ENCODE measurements at regions not wholly inside any gene's neighbourhood (a gene's known extent, or its start where the extent isn't known, plus 50 kb on each side); places are given as distances from the start of the nearest gene placed in this dataset.
"Not testable (repeated sequence)": the region's sequence is repeated elsewhere in the genome, so short reads cannot be mapped to it uniquely, and the experiment has no call there.

DNA sequence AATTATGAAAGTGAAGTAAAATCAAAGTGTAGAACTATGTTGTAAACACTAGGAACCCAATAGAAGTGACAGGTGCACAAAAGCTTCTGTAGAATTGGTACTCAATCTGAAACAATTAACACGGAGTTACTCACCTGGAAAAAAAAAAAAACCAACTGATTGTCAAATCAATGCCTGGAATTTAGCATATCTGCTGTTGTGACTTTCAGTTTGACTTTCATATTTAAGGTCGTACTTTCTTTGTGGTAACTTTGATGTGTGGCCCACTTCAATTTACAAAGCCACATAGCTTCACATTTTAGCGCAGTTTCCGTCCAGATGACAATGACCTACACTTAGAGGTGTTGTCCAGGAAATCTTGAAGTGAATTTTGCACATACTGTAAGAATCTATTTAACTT, 1124.9 kb downstream of the STIM2 start:
- DNase-seq, result no peak

DNA sequence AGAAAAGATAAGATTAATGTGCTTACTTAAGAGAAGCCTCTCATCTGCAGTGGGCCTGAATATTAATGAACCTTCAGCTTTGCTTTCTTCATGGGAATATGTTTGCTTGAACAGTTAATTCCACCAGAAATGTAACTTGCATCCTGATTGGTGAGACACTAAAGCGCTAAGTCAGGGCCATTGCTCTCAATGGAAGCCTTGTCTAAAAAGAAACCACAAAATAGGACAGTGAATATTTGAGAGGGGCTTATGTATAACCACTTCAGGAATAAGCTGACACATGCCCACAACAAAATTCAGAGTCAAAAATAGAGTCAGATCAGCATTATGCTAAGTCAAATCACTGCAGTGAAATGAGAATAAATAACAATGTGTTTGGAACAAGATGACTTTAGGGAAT, 1125.8 kb downstream of the STIM2 start:
- no peak for DNase-seq

DNA sequence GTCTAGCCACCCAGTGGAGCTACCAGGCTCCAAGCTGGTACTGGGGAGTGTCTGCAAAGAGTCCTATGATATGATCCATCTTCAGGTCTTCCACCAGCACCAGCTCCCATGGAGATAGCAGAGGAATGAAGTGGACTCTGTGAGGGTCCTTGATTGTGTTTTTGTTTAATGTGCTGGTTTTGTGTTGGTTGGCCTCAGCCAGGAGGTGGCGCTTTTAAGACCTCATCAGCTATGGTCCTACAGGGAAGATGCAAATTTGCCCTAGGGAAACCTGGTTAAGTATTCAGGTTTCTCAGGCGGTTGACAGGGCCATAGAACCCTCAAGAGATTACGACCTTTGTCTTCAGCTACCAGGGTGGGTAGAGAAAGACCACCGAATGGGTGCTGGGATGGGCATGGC, 1141.1 kb downstream of the STIM2 start:
- no peak for DNase-seq

GRCh38 chr4:28004520-28004919, 1143.9 kb downstream of the STIM2 start:
- peak; percentile 16 for DNase-seq

- DNase-seq, result no peak
Observed at GRCh38 chr4:28006021-28006420, 1145.4 kb downstream of the STIM2 start.

GRCh38 chr4:28007693-28008092, 1147.1 kb downstream of the STIM2 start:
- DNase-seq, result no peak

GRCh38 chr4:28009541-28009940, 1148.9 kb downstream of the STIM2 start:
- peak; percentile 12 for DNase-seq

DNA sequence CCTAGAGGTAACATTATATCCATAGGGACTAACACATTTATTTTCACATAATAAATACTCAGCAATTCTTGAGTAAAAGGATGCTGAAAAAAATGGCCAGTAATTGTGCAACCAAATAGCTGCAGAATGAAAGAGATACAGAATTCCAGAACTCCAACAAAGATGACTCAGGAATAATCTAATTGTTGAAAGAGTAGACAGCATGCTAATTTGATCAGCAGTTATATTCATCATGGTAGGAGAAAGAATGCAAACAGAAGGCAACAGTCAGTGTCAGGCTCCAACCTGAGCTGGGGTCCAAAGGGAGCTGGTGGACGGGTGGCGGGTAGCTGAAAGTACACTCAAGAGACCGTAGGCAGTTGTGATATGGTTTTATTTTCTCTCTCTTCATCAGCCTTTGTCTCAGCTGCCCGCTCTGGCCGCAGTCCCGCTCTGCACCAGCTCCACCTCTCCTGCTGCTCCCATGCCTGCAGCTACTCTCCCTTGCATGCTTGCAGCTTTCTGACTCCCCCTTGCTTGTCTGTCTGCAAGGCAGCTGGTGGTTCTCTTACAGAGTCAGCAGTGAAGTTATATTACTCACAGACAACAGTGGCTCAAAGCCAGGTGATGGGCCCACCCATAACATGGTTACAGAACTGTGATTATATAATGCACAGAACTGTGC, 1150.1 kb downstream of the STIM2 start:
- peak; percentile 62 for DNase-seq

DNA sequence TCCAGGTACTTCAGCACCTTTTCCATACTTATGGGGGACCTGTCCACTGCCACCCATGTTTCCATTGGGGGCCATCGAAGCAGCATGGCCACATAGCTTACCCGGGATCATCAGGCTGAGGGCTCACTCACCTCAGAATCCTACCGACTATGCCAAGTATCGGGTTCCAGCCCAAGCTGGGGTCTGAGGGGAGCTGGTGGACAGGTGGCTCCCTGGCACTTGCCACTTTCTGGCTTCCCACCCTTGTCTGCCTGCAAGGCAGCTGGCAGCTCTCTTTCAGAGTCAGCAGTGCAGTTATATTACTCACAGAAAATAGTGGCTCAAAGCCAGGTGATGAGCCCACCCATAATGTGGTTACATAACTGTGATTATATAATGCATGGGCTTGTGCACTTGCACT, 1153.8 kb downstream of the STIM2 start:
- peak; percentile 3 for DNase-seq

DNA sequence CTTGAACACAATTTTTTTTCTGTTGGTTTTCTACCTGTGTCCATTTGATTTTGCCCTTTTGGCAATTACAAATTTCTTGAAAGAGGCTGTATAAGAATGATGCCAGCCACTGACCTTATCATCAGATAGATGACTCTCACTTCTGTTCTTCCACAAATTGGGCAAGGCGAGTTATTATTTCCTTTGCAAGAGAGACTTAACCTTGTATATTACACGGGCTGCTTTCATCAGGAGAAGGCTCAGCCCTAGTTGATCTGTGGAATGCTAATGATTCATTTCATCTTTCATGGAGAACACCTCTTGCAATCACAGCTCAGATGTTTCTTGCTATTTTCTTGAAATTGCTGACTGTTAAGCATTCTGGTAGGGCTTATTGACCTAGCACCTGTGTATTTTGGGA, 1155.4 kb downstream of the STIM2 start:
- no peak for DNase-seq

DNA sequence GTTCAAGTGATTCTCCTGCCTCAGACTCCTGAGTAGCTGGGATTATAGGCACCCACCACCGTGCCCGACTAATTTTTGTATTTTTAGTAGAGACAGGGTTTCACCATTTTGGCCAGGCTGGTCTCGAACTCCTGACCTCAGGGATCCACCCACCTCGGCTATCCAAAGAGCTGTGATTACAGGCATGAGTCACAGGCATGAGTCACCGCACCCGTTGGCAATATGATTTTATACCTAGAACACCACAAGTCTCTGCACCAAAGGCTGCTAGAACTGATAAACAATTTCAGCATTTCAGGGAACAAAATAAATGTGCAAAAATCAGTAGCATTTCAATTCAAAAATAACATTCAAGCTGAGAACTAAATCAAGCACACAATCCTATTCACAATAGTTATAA, 1177.6 kb downstream of the STIM2 start:
- peak; percentile 21 for DNase-seq

DNA sequence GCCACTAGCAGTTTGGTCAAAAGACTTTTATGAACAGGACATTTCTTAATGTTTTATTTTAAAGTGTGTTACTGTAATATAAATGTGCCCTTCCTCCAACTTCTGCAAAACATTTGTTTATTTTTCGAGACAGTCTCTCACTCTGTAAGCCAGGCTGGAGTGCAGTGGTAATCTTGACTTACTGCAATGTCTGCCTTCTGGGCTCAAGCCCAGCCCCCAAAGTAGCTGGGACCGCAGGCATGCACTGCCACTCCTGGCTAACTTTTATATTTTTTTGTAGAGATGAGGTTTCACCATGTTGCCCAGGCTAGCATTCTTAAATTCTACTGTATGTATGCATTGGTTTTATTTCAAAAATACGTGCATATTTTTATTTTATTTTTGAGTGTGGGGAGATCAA, 1201.9 kb downstream of the STIM2 start:
- no peak for DNase-seq

DNA sequence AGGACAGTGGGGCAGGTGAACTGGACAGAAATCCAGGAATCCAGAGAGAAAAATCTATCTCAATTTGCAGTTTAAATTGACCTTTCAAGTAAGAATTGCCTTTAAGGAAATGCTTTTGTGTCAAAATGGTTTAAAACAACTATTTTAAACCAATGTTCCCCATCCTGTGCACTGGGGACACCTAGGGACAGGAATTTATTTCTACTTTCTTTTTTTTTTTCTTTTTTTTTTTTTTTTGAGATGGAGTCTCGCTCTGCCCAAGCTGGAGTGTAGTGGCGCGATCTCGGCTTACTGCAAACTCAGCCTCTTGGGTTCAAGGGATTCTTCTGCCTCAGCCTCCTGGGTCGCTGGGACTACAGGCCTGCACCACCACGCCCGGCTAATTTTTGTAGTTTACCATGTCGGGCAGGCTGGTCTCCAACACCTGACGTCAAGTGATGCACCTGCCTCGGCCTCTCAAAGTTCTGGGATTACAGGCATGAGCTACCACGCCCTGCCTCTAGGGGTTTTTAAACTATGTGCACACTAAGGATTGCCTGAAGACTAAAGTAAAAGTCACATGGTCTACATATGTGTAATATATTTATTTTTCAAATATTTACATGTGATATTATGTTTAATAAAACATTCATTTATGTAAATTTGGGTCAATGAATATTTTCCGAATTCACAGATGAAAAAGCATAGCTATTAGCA, 1213.4 kb downstream of the STIM2 start:
- no peak for DNase-seq

GRCh38 chr4:28075401-28075956, 1214.8 kb downstream of the STIM2 start:
- DNase-seq, result peak; percentile 0

DNA sequence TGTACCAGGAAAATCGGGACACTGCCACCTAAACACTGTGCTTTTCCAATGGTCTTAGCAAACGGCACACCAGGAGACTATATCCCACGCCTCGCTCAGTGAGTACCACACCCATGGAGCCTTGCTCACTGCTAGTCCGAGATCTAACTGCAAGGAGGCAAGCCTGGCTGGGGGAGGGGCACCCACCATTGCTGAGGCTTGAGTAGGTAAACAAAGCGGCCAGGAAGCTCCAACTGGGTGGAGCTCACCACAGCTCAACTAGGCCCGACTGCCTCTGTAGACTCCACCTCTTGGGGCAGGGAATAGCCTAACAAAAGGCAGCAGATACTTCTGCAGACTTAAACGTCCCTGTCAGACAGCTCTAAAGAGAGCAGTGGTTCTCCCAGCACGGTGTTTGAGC, 1216.6 kb downstream of the STIM2 start:
- not testable (repeated sequence) for DNase-seq

- peak; percentile 2 for DNase-seq
Observed at GRCh38 chr4:28082686-28083390, 1222.2 kb downstream of the STIM2 start.

DNA sequence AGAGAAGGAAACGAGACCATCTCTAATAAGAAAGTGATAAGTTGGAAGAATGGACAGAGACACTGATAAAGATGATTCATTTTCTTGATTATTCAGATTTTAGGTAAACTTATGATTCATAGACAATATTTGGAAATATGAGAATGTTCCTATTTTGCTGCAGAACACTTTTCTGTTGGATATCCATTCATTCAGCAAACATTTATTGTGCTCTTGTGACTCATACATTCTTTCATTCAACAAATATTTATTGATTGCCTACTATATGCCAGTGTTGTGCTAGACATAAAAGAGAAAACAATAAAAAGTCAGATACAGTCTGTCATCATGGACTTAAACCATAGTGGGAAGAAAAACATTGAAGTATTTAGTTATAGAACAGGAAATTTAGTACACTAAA, 1232.0 kb downstream of the STIM2 start:
- no peak for DNase-seq

- DNase-seq, result no peak
Observed at GRCh38 chr4:28093071-28093470, 1232.4 kb downstream of the STIM2 start.

GRCh38 chr4:28101583-28101982, 1240.9 kb downstream of the STIM2 start:
- no peak for DNase-seq

DNA sequence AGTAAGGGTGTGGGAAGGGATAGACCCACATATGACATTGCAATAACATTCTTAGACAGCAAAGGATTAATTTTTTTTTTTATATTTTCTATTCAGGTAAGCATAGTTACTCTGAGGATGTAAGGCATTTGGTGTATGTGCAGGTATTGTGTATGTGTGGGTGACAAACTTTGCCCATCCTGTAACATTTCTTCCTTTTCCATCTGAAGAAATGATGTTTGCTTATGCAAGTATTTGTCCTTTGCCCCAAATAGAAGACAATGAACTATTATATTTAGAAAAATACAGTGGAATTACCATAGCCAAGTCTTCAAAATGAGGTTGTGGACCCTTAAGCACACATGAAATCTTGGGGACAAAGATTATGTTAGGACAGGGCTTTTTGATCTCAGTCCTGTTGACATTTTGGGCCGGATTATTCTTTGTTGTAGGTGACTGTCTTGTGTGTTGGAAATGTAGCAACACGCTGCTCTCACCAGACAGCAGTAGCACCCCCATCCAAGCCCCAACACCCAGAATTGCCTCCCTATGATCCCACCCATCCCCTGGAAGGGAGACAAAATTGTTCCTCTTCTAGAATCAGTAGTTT, 1244.7 kb downstream of the STIM2 start:
- DNase-seq, result no peak

DNA sequence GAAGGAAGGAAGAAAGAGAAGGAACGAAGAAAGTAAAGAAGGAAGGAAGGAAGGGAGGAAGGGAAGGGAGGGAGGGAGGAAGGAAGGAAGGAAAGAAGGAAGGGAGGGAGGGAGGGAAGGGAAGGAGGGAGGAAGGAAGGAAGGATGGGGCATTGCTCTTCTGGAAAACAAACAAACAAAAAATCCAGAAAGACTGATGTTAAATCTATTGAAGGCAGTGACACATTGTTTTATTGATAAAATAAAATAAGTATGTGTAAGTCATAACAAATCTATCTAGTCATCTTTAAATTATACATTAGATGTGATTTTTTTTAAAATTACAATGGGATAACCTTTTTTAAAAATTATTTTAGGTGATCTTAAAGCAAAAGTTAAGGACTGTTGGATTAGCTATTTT, 1245.5 kb downstream of the STIM2 start:
- DNase-seq, result no peak

DNA sequence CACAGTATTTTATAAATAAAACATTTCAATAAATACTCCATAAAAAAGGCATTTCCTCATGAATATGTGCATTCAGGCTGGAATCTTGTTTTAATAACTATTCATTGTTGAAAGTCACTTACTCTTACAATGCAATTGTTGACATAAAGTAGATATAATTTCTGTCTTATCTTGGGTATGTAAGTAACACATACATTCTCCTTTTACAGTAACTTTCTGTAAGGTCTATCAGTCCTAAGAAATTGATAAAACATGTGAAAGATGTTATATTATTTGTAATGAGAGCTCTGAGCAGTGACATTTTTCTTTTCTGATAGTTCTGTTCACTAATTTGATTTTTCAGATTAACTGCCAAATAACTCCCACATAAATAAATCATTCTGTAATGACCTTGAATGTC, 1249.2 kb downstream of the STIM2 start:
- no peak for DNase-seq

- DNase-seq, result not testable (repeated sequence)
Observed at GRCh38 chr4:28112691-28113335, 1252.2 kb downstream of the STIM2 start.
